ENCODE measurements at regions not wholly inside any gene's neighbourhood (a gene's known extent, or its start where the extent isn't known, plus 50 kb on each side); places are given as distances from the start of the nearest gene placed in this dataset.

- no peak for DNase-seq
- Histone ChIP-seq H3K4me2 (replicated peaks; ENCODE audit: extremely low read depth, low read length, poor library complexity, severe bottlenecking) (no peak overlapping the region), H3K27me3 (ENCODE audit: control insufficient read depth in 2 of 2, insufficient read depth in 2 of 2, low read length in 2 of 2) (peaks cover 0 to 2% of the 10 kb centered on the region in 2 donors), H3K79me2 (ENCODE audit: insufficient read depth, low read length) (no peaks in the 10 kb centered on the region), H4K20me1 (ENCODE audit: insufficient read depth, low read length) (no peaks in the 10 kb centered on the region), H3K9ac (ENCODE audit: insufficient read depth, low read length, poor library complexity, severe bottlenecking) (no peak overlapping the region), H3K4me3 (replicated peaks in 1 of 3; ENCODE audit: low read depth in 2 of 3, low read length in 3 of 3) (no peak overlapping the region), H3K9me3 (replicated peaks in 1 of 2; ENCODE audit: control insufficient read depth in 1 of 2, insufficient read depth in 1 of 2, low read length in 2 of 2) (no peaks in the 10 kb centered on the region), H3K4me1 (ENCODE audit: control insufficient read depth in 1 of 2, insufficient read depth in 2 of 2, low read length in 2 of 2) (no peaks in the 10 kb centered on the region), H2AFZ (ENCODE audit: insufficient read depth, low read depth, low read length, poor library complexity, severe bottlenecking) (no peak overlapping the region), H3K27ac (ENCODE audit: low read depth in 1 of 2, low read length in 2 of 2) (no peak overlapping the region), H3K36me3 (replicated peaks in 1 of 2; ENCODE audit: control insufficient read depth in 1 of 2, insufficient read depth in 2 of 2, low read length in 2 of 2) (no peaks in the 10 kb centered on the region)
- no peaks in the 10 kb centered on the region for H3K36me3 Mint-ChIP-seq
- 100% methylated on average over 1 of the region's 2 CpGs for WGBS (ENCODE audit: insufficient coverage)
- H3K4me3 Mint-ChIP-seq: no peak overlapping the region
- intact Hi-C loops (cut with micrococcal nuclease): no loop called here
- H3K27me3 Mint-ChIP-seq (ENCODE audit: low read depth in 3 of 3): peaks cover 0 to 3% (median 0%) of the 10 kb centered on the region in 3 donors
- H3K4me1 Mint-ChIP-seq: no peaks in the 10 kb centered on the region
- no peak overlapping the region for H3K27ac Mint-ChIP-seq
- TF ChIP-seq, protein P1, sequence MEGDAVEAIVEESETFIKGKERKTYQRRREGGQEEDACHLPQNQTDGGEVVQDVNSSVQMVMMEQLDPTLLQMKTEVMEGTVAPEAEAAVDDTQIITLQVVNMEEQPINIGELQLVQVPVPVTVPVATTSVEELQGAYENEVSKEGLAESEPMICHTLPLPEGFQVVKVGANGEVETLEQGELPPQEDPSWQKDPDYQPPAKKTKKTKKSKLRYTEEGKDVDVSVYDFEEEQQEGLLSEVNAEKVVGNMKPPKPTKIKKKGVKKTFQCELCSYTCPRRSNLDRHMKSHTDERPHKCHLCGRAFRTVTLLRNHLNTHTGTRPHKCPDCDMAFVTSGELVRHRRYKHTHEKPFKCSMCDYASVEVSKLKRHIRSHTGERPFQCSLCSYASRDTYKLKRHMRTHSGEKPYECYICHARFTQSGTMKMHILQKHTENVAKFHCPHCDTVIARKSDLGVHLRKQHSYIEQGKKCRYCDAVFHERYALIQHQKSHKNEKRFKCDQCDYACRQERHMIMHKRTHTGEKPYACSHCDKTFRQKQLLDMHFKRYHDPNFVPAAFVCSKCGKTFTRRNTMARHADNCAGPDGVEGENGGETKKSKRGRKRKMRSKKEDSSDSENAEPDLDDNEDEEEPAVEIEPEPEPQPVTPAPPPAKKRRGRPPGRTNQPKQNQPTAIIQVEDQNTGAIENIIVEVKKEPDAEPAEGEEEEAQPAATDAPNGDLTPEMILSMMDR (IDR thresholded peaks at IDR 0.05): no peak
- H3K9me3 Mint-ChIP-seq: peaks cover 0 to 3% (median 0%) of the 10 kb centered on the region in 7 donors
Measured at GRCh38 chrX:94051926-94052325, 377.9 kb downstream of the FAM133A start.

DNA sequence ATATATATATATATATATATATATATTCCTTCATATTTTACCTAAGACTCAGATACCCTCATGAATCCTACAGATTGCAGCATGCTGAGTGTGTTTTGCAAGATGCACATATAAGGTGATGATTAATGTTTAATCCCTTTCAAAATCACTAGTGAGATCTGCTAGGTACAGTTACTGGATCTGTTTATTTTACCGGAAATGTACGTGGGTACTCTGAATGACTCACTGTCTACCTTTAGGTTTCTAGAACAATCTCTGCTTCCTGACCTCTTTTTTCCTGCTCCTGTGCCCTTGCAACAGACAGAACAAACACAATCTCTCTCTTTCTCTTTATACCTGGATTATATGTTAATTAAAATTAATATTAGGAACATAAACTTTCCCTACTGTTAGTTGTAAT lies 379.6 kb downstream of the FAM133A start:
- H3K4me3 ChIP-seq (replicated peaks in 1 of 3; ENCODE audit: low read depth in 2 of 3, low read length in 3 of 3): no peak overlapping the region
- Mint-ChIP-seq H3K36me3 (no peaks in the 10 kb centered on the region), H3K27me3 (ENCODE audit: low read depth in 3 of 3) (no peaks in the 10 kb centered on the region), H3K4me1 (no peaks in the 10 kb centered on the region), H3K27ac (no peak overlapping the region), H3K4me3 (no peak overlapping the region), H3K9me3 (no peaks in the 10 kb centered on the region)
- no peak overlapping the region for H2AFZ ChIP-seq (ENCODE audit: insufficient read depth, low read depth, low read length, poor library complexity, severe bottlenecking)
- no CpG with 5 or more reads among the region's 2 CpGs for WGBS (ENCODE audit: insufficient coverage)
- peaks cover 0 to 2% of the 10 kb centered on the region in 2 donors for H3K27me3 ChIP-seq (ENCODE audit: control insufficient read depth in 2 of 2, insufficient read depth in 2 of 2, low read length in 2 of 2)
- TF ChIP-seq, protein P1 (IDR thresholded peaks at IDR 0.05): no peak
- no peak overlapping the region for H3K27ac ChIP-seq (ENCODE audit: low read depth in 1 of 2, low read length in 2 of 2)
- no peak overlapping the region for H3K9ac ChIP-seq (ENCODE audit: insufficient read depth, low read length, poor library complexity, severe bottlenecking)
- H3K4me2 ChIP-seq (replicated peaks; ENCODE audit: extremely low read depth, low read length, poor library complexity, severe bottlenecking): no peak overlapping the region
- DNase-seq: no peak
- H3K9me3 ChIP-seq (replicated peaks in 1 of 2; ENCODE audit: control insufficient read depth in 1 of 2, insufficient read depth in 1 of 2, low read length in 2 of 2): no peaks in the 10 kb centered on the region
- H3K4me1 ChIP-seq (ENCODE audit: control insufficient read depth in 1 of 2, insufficient read depth in 2 of 2, low read length in 2 of 2): no peaks in the 10 kb centered on the region
- intact Hi-C loops (cut with micrococcal nuclease): no loop called here
- H3K79me2 ChIP-seq (ENCODE audit: insufficient read depth, low read length): no peaks in the 10 kb centered on the region
- no peaks in the 10 kb centered on the region for H4K20me1 ChIP-seq (ENCODE audit: insufficient read depth, low read length)
- H3K36me3 ChIP-seq (replicated peaks in 1 of 2; ENCODE audit: control insufficient read depth in 1 of 2, insufficient read depth in 2 of 2, low read length in 2 of 2): no peaks in the 10 kb centered on the region

All from CD14-positive monocyte (primary cell).